Panc1 (cell line): ENCODE measurements at regions not wholly inside any gene's neighbourhood (a gene's known extent, or its start where the extent isn't known, plus 50 kb on each side); places are given as distances from the start of the nearest gene placed in this dataset.
"Not testable (repeated sequence)": the region's sequence is repeated elsewhere in the genome, so short reads cannot be mapped to it uniquely, and the experiment has no call there.

Source experiments
- POLR2AphosphoS5 ChIP-seq: IDR thresholded peaks from 2 replicates; pipeline ENCODE4 v1.6.1; 2012; ENCODE audit warnings: mild to moderate bottlenecking, low read depth, low read length, moderate library complexity
- SIN3A ChIP-seq: IDR thresholded peaks from 2 replicates; pipeline ENCODE4 v1.6.1; 2012; ENCODE audit warnings: low read depth, mild to moderate bottlenecking, low read length, moderate library complexity, borderline replicate concordance; ENCODE audit not compliant: insufficient read depth
- TCF7L2 ChIP-seq: IDR thresholded peaks from 2 replicates; pipeline ENCODE4 v1.6.1; 2011; ENCODE audit warnings: mild to moderate bottlenecking, low read depth, low read length, inconsistent platforms
- TF ChIP-seq, protein P1 (sequence below): fragments of 450-650 bp; IDR thresholded peaks from 2 replicates; pipeline ENCODE4 v1.5.1; 2017; ENCODE audit warnings: mild to moderate bottlenecking
- TF ChIP-seq, protein P2 (sequence below), 2 experiments: IDR thresholded peaks; 2 replicates each; pipeline ENCODE4 v1.6.1; 2011 to 2012; ENCODE audit warnings: low read depth in 2 of 2, control low read depth in 1 of 2, low read length in 1 of 2, mild to moderate bottlenecking in 1 of 2, moderate library complexity in 1 of 2; ENCODE audit not compliant: insufficient read depth in 1 of 2

DNA sequence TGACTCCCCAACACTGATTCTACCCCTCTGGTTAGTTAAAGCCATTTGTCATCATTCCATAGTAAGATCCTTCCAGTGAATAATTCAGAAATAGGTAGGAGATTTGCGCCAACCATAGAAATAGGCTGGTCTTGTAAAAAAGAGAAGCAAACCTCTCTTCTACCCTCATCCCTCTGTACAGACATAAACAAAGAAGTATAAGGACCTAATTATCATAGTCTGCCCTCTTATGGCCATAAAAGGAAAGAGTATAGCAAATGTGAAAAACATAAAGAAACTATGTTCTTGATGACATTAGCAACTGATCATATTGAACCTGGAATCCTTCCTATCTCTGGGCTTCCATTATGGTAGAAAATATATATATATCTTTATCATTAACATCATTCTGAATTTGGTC is 88.5 kb upstream of the FAM25C start:
- TF ChIP-seq, protein P1, sequence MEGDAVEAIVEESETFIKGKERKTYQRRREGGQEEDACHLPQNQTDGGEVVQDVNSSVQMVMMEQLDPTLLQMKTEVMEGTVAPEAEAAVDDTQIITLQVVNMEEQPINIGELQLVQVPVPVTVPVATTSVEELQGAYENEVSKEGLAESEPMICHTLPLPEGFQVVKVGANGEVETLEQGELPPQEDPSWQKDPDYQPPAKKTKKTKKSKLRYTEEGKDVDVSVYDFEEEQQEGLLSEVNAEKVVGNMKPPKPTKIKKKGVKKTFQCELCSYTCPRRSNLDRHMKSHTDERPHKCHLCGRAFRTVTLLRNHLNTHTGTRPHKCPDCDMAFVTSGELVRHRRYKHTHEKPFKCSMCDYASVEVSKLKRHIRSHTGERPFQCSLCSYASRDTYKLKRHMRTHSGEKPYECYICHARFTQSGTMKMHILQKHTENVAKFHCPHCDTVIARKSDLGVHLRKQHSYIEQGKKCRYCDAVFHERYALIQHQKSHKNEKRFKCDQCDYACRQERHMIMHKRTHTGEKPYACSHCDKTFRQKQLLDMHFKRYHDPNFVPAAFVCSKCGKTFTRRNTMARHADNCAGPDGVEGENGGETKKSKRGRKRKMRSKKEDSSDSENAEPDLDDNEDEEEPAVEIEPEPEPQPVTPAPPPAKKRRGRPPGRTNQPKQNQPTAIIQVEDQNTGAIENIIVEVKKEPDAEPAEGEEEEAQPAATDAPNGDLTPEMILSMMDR: not testable (repeated sequence)
- TF ChIP-seq TCF7L2, POLR2AphosphoS5, SIN3A: not testable (repeated sequence)
- TF ChIP-seq, protein P2, sequence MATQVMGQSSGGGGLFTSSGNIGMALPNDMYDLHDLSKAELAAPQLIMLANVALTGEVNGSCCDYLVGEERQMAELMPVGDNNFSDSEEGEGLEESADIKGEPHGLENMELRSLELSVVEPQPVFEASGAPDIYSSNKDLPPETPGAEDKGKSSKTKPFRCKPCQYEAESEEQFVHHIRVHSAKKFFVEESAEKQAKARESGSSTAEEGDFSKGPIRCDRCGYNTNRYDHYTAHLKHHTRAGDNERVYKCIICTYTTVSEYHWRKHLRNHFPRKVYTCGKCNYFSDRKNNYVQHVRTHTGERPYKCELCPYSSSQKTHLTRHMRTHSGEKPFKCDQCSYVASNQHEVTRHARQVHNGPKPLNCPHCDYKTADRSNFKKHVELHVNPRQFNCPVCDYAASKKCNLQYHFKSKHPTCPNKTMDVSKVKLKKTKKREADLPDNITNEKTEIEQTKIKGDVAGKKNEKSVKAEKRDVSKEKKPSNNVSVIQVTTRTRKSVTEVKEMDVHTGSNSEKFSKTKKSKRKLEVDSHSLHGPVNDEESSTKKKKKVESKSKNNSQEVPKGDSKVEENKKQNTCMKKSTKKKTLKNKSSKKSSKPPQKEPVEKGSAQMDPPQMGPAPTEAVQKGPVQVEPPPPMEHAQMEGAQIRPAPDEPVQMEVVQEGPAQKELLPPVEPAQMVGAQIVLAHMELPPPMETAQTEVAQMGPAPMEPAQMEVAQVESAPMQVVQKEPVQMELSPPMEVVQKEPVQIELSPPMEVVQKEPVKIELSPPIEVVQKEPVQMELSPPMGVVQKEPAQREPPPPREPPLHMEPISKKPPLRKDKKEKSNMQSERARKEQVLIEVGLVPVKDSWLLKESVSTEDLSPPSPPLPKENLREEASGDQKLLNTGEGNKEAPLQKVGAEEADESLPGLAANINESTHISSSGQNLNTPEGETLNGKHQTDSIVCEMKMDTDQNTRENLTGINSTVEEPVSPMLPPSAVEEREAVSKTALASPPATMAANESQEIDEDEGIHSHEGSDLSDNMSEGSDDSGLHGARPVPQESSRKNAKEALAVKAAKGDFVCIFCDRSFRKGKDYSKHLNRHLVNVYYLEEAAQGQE (IDR thresholded peaks at IDR 0.05; ENCODE audit: insufficient read depth in 1 of 2, low read depth in 2 of 2, low read length in 1 of 2): not testable (repeated sequence)
